ENCODE measurements at regions not wholly inside any gene's neighbourhood (a gene's known extent, or its start where the extent isn't known, plus 50 kb on each side); places are given as distances from the start of the nearest gene placed in this dataset.

DNA sequence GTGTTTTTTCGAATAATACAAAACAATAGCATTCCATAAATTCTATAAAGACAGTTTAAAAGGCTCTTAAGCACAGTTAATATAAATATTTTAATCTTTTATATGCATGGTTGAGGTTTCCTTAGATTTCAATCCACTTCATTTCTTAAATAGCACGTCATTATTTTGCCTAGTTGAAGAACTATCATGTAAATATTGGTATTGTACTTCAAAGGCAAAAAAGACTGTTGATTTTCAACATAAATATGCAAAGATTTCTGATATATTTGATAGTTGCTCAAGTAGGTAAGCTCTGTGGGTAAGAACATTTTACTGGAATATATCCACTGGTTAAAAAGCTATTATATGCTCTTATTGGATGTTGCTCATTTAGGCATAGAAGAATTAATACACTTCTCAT lies 458.6 kb downstream of the NR2F1-AS1 start:
- Histone ChIP-seq H3K4me3 (no peak overlapping the region), H3K27ac (no peak overlapping the region), H3K4me1 (replicated peaks in 1 of 2) (peaks cover under 1 to 7% of the 10 kb centered on the region in 2 donors)
- no peak for ATAC-seq (replicated peaks in 6 of 8)
- in situ Hi-C loops (cut with MboI; ENCODE audit: low pct_unique_long_range_greater_than_20kb in 2 of 9, low sequenced_read_pairs in 9 of 9, unreplicated experiment in 9 of 9) = no loop called here
- WGBS, 10 experiments = 46 to 100% (median 82%) methylated on average over 1 to 2 of the region's 2 CpGs; no CpG with 5 or more reads in 3 of the 10 experiments

DNA sequence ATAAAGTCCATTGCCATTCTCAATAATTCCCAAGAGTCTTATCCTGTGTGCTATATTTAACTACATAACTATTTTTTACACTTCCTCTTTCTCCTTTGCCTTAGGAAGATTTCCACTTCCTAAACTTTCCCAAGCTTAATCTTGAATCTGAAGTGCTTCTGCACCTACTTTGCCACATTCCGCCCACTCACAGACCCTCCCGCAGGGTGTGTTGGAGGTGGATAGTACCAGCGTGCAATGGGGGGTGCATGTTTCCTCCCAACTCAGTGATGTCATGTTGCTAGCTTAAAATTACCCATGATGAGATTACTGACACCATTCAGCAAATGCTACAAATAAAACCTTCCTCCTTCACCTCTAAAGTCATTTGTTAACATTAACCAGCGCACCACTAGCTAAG lies 460.2 kb downstream of the NR2F1-AS1 start:
- WGBS, 10 experiments = 38 to 100% (median 97%) methylated on average over 1 to 4 of the region's 4 CpGs; no CpG with 5 or more reads in 2 of the 10 experiments
- Histone ChIP-seq H3K27ac (no peak overlapping the region), H3K4me3 (no peak overlapping the region), H3K4me1 (replicated peaks in 1 of 2) (peaks cover 0 to 7% of the 10 kb centered on the region in 2 donors)
- no peak for ATAC-seq (replicated peaks in 6 of 8)
- in situ Hi-C loops (cut with MboI; ENCODE audit: low pct_unique_long_range_greater_than_20kb in 2 of 9, low sequenced_read_pairs in 9 of 9, unreplicated experiment in 9 of 9) = no loop called here

GRCh38 chr5:93120051-93120450 lies 461.0 kb downstream of the NR2F1-AS1 start:
- ATAC-seq (replicated peaks in 6 of 8) = peak in 1 of 8 experiments; percentile 20
- in situ Hi-C loops (cut with MboI; ENCODE audit: low pct_unique_long_range_greater_than_20kb in 2 of 9, low sequenced_read_pairs in 9 of 9, unreplicated experiment in 9 of 9) = no loop called here

DNA sequence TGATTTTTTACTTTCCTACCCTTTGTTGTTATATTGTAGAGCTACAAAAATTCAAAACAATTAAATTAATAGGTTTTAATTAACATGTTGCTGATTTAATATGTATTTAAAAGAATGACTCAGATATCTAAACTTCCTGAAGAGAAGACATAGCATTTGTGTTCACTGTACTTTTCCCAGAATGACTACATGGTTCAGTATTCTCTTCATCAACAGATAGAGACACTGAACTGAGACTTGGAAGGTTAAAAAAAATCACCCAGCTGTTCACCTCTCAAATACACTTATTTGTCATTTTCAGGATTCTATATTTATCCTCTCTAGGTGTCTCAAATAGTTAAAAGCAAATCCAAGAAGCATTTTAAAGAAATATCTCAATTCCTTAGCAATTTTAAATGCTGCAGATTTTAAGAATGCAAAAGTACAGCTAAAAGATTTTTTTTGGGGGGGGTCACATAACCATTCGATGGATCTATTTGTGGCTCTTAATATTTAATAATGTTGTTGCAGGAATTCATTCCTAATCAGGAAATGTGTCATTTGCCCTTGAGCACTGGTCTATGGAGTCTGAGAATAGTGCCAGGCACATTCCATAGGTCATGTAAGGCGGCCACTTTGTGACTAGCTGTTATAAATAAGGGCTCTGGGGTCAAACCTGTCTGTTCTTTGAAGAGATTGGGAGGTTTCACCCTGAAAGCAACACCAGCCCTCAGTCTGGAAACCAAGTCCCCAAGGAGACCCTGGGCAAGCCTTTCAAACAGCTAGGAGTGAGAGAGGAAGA lies 463.1 kb downstream of the NR2F1-AS1 start:
- ATAC-seq (replicated peaks in 6 of 8) = no peak
- Histone ChIP-seq H3K4me3 (no peak overlapping the region), H3K27ac (no peak overlapping the region), H3K4me1 (replicated peaks in 1 of 2) (peaks cover 0 to 7% of the 10 kb centered on the region in 2 donors)
- in situ Hi-C loops (cut with MboI; ENCODE audit: low pct_unique_long_range_greater_than_20kb in 2 of 9, low sequenced_read_pairs in 9 of 9, unreplicated experiment in 9 of 9) = no loop called here
- WGBS, 10 experiments = 0 to 100% (median 65%) methylated on average over 1 to 2 of the region's 2 CpGs; no CpG with 5 or more reads in 3 of the 10 experiments

More at GRCh38 chr5:93120051-93120450, 461.0 kb downstream of the NR2F1-AS1 start:
- no peak overlapping the region for H3K4me3 ChIP-seq
- H3K4me1 ChIP-seq (replicated peaks in 1 of 2) = peaks cover 0 to 7% of the 10 kb centered on the region in 2 donors
- H3K27ac ChIP-seq = no peak overlapping the region
- WGBS, 10 experiments = 20 to 100% (median 70%) methylated on average over 1 of the region's 1 CpG; no CpG with 5 or more reads in 5 of the 10 experiments

DNA sequence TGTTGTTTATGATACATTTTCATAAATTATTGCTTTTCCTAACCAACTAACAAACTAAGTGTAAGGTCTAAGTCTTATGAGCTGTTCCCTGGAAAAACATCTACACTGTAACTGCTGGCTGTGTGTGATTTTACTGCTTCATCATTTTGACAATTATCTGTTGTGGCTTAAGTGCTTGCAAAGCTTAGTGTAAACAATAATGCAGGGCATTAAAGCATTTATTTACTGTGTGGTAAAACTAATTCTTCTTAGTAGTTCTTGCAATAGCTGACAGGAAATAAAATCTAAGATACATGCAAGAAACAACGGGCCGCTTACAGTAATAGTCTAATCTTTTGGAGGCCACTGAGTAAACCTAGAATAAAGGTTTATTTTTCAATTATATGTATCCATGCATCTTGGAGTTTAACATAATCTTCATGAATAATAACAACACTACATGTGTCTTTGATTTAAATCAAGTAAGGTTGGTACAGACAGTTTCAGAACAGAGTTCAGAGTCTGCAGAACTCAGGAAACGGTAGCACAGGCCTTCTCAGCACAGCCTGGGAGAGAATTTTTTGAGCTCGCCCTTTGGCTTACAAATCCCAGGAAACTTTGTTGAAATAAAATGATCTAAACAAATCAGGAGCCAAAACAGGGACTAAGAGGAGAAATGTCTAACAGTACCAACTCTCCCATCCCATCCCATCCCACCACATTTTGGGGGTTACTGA lies 473.1 kb downstream of the NR2F1-AS1 start:
- H3K27ac ChIP-seq = no peak overlapping the region
- peaks cover 0 to 17% of the 10 kb centered on the region in 2 donors for H3K4me1 ChIP-seq (replicated peaks in 1 of 2)
- ATAC-seq (replicated peaks in 6 of 8) = peak in 4 of 8 experiments; percentile 21 to 62 (median 36)
- H3K4me3 ChIP-seq = no peak overlapping the region
- 83 to 100% (median 90%) methylated on average over 2 to 4 of the region's 4 CpGs; no CpG with 5 or more reads in 3 of the 10 experiments for WGBS, 10 experiments
- in situ Hi-C loops (cut with MboI; ENCODE audit: low pct_unique_long_range_greater_than_20kb in 2 of 9, low sequenced_read_pairs in 9 of 9, unreplicated experiment in 9 of 9) = no loop called here

- peak in 5 of 8 experiments; percentile 16 to 48 (median 31) for ATAC-seq (replicated peaks in 6 of 8)
- no peak overlapping the region for H3K4me3 ChIP-seq
- H3K27ac ChIP-seq = peak overlapping the region in 1 of 2 donors; percentile 1
- in situ Hi-C loops (cut with MboI; ENCODE audit: low pct_unique_long_range_greater_than_20kb in 2 of 9, low sequenced_read_pairs in 9 of 9, unreplicated experiment in 9 of 9) = no loop called here
- WGBS, 10 experiments = 17 to 100% (median 80%) methylated on average over 1 of the region's 1 CpG; no CpG with 5 or more reads in 5 of the 10 experiments
- peaks cover 0 to 17% of the 10 kb centered on the region in 2 donors for H3K4me1 ChIP-seq (replicated peaks in 1 of 2)
Observed at GRCh38 chr5:93107141-93107540, 473.9 kb downstream of the NR2F1-AS1 start.

DNA sequence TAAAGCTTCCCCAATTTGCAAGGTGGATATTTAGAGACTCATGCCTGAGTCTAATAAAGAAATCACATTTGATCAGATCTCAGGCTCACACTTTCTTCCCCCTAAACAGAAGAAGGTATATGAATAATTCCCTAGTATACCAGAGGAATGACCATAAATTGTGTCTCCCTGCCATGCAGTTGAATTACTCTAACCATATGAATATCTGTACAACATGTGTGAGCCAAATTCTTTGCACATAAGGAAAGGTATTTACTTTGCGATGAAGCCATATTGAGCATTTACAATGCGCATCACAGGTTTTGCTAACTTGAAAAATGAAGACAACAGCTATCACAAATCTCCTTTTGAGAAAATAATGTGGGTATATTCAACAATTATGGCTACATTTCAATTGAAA lies 479.4 kb downstream of the NR2F1-AS1 start:
- in situ Hi-C loops (cut with MboI; ENCODE audit: low pct_unique_long_range_greater_than_20kb in 2 of 9, low sequenced_read_pairs in 9 of 9, unreplicated experiment in 9 of 9) = no loop called here
- Histone ChIP-seq H3K4me3 (no peak overlapping the region), H3K27ac (no peak overlapping the region), H3K4me1 (replicated peaks in 1 of 2) (no peaks in the 10 kb centered on the region)
- peak in 3 of 8 experiments; percentile 38 to 99 (median 50) for ATAC-seq (replicated peaks in 6 of 8)
- 50 to 100% (median 79%) methylated on average over 1 to 2 of the region's 2 CpGs; no CpG with 5 or more reads in 1 of the 10 experiments for WGBS, 10 experiments

DNA sequence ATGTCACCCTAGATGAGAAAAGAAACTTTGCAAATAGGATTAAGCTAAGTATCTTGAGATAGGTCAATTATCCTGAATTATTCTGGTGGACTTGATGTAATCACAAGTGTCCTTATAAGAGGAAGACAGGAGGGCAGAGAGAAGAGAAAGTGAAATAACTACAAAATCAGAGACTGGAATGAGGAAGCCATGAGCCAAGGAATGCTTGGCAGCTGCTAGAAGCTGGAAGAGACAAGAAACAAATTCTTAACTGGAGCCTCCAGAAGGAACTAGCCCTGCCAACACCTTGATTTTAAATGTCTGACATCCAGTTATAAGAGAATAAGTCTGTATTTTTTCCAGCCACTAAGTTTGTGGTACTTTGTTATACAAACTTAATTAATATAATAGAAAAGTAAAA lies 480.0 kb downstream of the NR2F1-AS1 start:
- no peak for ATAC-seq (replicated peaks in 6 of 8)
- H3K4me3 ChIP-seq = no peak overlapping the region
- no peaks in the 10 kb centered on the region for H3K4me1 ChIP-seq (replicated peaks in 1 of 2)
- in situ Hi-C loops (cut with MboI; ENCODE audit: low pct_unique_long_range_greater_than_20kb in 2 of 9, low sequenced_read_pairs in 9 of 9, unreplicated experiment in 9 of 9) = no loop called here
- H3K27ac ChIP-seq = no peak overlapping the region

DNA sequence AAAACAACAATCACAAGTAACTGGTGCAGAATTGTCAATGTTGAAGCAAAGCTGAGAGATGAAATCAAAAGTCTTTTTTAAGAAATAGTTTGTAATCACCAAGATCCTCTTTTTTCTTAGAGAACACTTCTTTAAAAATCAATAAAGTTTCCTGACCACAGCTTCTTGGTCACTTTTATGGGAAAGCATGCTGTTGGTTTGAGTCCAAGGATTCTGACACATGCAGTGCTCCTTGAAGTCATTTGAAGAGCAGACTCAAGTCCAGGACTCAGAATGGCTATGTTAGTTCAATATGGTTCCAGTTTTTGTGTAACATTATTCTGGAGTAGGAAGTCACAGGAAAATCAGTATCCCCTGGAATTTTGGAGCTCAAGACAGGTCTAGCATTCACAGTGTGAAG lies 480.6 kb downstream of the NR2F1-AS1 start:
- Histone ChIP-seq H3K4me3 (no peak overlapping the region), H3K27ac (no peak overlapping the region), H3K4me1 (replicated peaks in 1 of 2) (no peaks in the 10 kb centered on the region)
- in situ Hi-C loops (cut with MboI; ENCODE audit: low pct_unique_long_range_greater_than_20kb in 2 of 9, low sequenced_read_pairs in 9 of 9, unreplicated experiment in 9 of 9) = no loop called here
- ATAC-seq (replicated peaks in 6 of 8) = no peak

- Histone ChIP-seq H3K4me1 (replicated peaks in 1 of 2) (no peaks in the 10 kb centered on the region), H3K4me3 (no peak overlapping the region), H3K27ac (no peak overlapping the region)
- ATAC-seq (replicated peaks in 6 of 8) = no peak
- 7 to 100% (median 84%) methylated on average over 1 to 4 of the region's 4 CpGs for WGBS, 10 experiments
- in situ Hi-C loops (cut with MboI; ENCODE audit: low pct_unique_long_range_greater_than_20kb in 2 of 9, low sequenced_read_pairs in 9 of 9, unreplicated experiment in 9 of 9) = loop anchor here in 1 of 9 experiments (25.0 kb wide), 1 partner anchor 487 kb away; the partner anchor contains the start of genes NR2F1 and NR2F1-AS1
Observed at GRCh38 chr5:93099902-93100347, 481.1 kb downstream of the NR2F1-AS1 start.

DNA sequence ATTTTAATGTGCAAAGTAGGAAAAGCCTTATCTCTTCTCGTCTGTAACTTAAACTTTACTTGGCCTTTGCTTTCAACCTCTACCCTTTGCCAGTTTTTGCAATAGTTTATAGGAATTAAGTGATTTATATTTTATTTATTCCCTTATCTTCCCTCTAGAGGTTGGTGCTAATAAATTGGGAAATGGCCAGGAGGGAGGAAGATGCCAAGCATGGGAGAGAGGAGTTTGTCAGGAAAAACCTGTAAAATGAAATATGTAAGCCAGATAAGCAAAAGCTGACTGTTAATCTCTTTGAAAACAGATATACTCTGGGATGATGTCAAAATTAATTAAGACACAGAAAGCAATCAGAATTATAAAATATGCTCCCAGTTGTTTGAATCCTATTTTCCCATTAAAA lies 484.5 kb downstream of the NR2F1-AS1 start:
- H3K4me1 ChIP-seq (replicated peaks in 1 of 2) = no peaks in the 10 kb centered on the region
- no peak overlapping the region for H3K27ac ChIP-seq
- WGBS, 10 experiments = 57 to 100% (median 85%) methylated on average over 1 of the region's 1 CpG; no CpG with 5 or more reads in 5 of the 10 experiments
- in situ Hi-C loops (cut with MboI; ENCODE audit: low pct_unique_long_range_greater_than_20kb in 2 of 9, low sequenced_read_pairs in 9 of 9, unreplicated experiment in 9 of 9) = loop anchor here in 1 of 9 experiments (25.0 kb wide), 1 partner anchor 491 kb away; the partner anchor contains the start of genes NR2F1 and NR2F1-AS1
- ATAC-seq (replicated peaks in 6 of 8) = no peak
- H3K4me3 ChIP-seq = no peak overlapping the region

DNA sequence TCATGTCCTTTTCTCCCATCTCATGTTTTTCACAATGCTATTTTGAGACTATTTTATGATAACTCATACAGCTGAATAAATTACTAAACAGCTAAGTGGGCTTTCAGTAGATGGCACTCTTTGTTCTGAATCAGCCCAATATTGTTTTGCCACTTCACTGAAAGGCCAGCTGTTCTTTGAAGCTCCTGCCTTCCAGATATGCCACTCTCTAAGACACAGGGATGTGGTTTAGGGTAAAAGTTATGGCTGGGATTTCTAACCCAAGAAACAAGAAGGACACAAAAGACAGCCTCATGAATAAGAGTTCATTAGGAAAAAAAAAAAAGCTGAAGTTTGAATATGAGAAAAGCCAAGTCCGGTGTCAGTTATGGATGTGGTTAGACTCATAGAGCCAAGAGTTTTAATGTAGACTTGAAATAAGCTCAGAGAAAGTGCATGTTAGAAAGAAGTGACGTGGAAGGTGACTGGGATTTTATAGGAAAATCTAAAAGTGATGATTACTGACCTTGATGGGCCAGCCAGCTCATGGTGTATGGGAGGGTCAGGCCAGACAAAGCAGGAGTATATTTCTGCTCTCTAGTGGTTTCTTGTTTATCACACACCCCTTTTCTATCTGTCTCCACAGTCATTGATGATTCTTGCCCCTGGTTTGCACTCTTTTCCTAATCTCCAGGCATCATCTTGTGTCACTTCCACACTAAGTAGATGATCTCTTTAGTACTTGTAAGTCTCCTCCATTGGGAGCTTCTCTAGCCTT lies 488.5 kb downstream of the NR2F1-AS1 start:
- ATAC-seq (replicated peaks in 6 of 8) = peak in 4 of 8 experiments; percentile 19 to 43 (median 30)
- Histone ChIP-seq H3K4me3 (no peak overlapping the region), H3K27ac (no peak overlapping the region), H3K4me1 (replicated peaks in 1 of 2) (peaks cover 9 to 18% of the 10 kb centered on the region in 2 donors)
- in situ Hi-C loops (cut with MboI; ENCODE audit: low pct_unique_long_range_greater_than_20kb in 2 of 9, low sequenced_read_pairs in 9 of 9, unreplicated experiment in 9 of 9) = loop anchor here in 1 of 9 experiments (25.0 kb wide), 1 partner anchor 495 kb away; the partner anchor contains the start of genes NR2F1 and NR2F1-AS1
- WGBS, 10 experiments = 49 to 100% (median 95%) methylated on average over 1 to 2 of the region's 2 CpGs; no CpG with 5 or more reads in 1 of the 10 experiments
